ENCODE measurements at regions not wholly inside any gene's neighbourhood (a gene's known extent, or its start where the extent isn't known, plus 50 kb on each side); places are given as distances from the start of the nearest gene placed in this dataset.

DNA sequence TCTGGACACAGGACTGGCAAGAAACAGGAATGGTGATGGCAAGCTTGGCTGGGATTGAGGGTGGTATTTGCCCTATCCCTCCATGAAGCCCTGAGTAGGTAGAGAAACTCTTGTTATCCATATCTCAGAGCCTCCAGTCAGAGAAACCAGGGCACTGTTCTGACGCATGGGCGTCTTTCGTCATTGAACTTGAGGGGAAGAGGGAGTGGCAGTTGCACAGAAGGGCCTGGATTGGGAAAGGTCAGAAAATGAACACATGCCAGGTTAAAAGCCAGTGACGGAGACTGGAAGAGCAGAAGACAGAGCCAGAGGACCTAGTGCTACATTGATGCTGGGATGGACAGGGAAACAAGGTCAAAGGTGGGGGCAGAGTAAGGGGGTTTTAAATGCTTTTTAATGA lies 516.7 kb downstream of the PLPP3 start:
- TF ChIP-seq, protein P1, sequence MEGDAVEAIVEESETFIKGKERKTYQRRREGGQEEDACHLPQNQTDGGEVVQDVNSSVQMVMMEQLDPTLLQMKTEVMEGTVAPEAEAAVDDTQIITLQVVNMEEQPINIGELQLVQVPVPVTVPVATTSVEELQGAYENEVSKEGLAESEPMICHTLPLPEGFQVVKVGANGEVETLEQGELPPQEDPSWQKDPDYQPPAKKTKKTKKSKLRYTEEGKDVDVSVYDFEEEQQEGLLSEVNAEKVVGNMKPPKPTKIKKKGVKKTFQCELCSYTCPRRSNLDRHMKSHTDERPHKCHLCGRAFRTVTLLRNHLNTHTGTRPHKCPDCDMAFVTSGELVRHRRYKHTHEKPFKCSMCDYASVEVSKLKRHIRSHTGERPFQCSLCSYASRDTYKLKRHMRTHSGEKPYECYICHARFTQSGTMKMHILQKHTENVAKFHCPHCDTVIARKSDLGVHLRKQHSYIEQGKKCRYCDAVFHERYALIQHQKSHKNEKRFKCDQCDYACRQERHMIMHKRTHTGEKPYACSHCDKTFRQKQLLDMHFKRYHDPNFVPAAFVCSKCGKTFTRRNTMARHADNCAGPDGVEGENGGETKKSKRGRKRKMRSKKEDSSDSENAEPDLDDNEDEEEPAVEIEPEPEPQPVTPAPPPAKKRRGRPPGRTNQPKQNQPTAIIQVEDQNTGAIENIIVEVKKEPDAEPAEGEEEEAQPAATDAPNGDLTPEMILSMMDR (IDR thresholded peaks at IDR 0.05) = no peak
- TF ChIP-seq POLR2A (IDR thresholded peaks at IDR 0.05) (no peak), EP300 (IDR thresholded peaks at IDR 0.05) (no peak)

All from ovary (tissue), 3 donors.